ENCODE measurements at regions not wholly inside any gene's neighbourhood (a gene's known extent, or its start where the extent isn't known, plus 50 kb on each side); places are given as distances from the start of the nearest gene placed in this dataset.

GRCh38 chr16:62546701-62547100, 510.5 kb upstream of the CDH8 start:
- ATAC-seq (no peak), FAIRE-seq (no peak), DNase-seq (no peak)
- Histone ChIP-seq H3K36me3 (no peaks in the 10 kb centered on the region), H3K4me1 (no peaks in the 10 kb centered on the region), H3K4me3 (no peak overlapping the region), H3K9me3 (no peaks in the 10 kb centered on the region), H3K27ac (no peak overlapping the region), H3K27me3 (no peaks in the 10 kb centered on the region)
- intact Hi-C loops (cut with DNase I): no loop called here
- TF ChIP-seq, protein P1, sequence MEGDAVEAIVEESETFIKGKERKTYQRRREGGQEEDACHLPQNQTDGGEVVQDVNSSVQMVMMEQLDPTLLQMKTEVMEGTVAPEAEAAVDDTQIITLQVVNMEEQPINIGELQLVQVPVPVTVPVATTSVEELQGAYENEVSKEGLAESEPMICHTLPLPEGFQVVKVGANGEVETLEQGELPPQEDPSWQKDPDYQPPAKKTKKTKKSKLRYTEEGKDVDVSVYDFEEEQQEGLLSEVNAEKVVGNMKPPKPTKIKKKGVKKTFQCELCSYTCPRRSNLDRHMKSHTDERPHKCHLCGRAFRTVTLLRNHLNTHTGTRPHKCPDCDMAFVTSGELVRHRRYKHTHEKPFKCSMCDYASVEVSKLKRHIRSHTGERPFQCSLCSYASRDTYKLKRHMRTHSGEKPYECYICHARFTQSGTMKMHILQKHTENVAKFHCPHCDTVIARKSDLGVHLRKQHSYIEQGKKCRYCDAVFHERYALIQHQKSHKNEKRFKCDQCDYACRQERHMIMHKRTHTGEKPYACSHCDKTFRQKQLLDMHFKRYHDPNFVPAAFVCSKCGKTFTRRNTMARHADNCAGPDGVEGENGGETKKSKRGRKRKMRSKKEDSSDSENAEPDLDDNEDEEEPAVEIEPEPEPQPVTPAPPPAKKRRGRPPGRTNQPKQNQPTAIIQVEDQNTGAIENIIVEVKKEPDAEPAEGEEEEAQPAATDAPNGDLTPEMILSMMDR (IDR thresholded peaks at IDR 0.05): no peak
- 79 to 83% methylated on average over 1 of the region's 1 CpG for WGBS, 2 donors

DNA sequence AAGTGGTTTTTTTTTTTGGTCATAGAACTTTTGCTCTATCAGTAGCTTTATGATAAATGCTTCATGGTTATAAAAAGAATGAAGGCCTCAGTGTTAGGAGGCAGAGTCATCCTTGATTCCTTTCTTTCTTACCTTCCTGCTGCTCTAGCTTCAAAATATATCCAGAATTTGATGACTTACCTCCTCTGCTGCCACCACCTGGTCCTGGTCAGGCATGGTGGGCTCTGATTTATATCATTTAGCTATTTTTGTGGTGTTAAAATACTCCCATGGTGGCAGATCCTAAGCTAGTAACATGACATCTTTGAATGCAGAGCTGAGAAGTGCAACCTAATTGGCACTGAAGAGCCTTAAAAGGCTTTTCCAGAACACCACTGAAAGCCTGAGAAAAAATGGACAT, 508.8 kb upstream of the CDH8 start:
- intact Hi-C loops (cut with DNase I): no loop called here
- no peaks in the 10 kb centered on the region for H3K4me1 ChIP-seq
- H3K36me3 ChIP-seq: no peaks in the 10 kb centered on the region
- no peaks in the 10 kb centered on the region for H3K9me3 ChIP-seq
- H3K27me3 ChIP-seq: no peaks in the 10 kb centered on the region
- H3K27ac ChIP-seq: no peak overlapping the region
- ATAC-seq (no peak), DNase-seq (no peak), FAIRE-seq (no peak)
- TF ChIP-seq, protein P1 (IDR thresholded peaks at IDR 0.05): no peak
- no peak overlapping the region for H3K4me3 ChIP-seq

DNA sequence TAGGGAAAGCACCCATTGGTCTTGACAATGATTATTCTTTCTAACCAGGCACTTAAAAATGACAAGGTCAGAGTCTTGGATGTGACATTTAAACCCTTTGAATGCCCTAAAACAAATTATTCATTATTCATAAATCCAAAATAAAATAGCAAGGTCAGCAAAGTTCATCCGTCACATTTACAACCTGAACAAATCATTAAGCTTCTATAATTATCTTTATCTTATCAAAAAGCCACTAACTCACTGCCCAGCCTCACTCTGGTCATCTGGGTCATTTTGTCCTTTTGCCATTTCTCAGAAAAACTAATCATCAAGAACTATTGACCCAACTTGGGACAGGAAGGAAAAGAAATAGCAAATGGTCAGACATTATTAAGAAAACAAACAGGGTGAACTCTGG, 507.3 kb upstream of the CDH8 start:
- Histone ChIP-seq H3K27me3 (no peaks in the 10 kb centered on the region), H3K27ac (no peak overlapping the region), H3K9me3 (no peaks in the 10 kb centered on the region), H3K36me3 (no peaks in the 10 kb centered on the region), H3K4me1 (no peaks in the 10 kb centered on the region), H3K4me3 (no peak overlapping the region)
- DNase-seq: no peak
- WGBS, 2 donors: 9 to 16% methylated on average over 1 of the region's 1 CpG
- TF ChIP-seq, protein P1 (IDR thresholded peaks at IDR 0.05): no peak
- no peak for FAIRE-seq
- no peak for ATAC-seq
- intact Hi-C loops (cut with DNase I): no loop called here

- H3K4me3 ChIP-seq: no peak overlapping the region
- H3K27me3 ChIP-seq: no peaks in the 10 kb centered on the region
- WGBS, 2 donors: 63 to 87% methylated on average over 1 of the region's 1 CpG
- no peak overlapping the region for H3K27ac ChIP-seq
- H3K9me3 ChIP-seq: no peaks in the 10 kb centered on the region
- no peaks in the 10 kb centered on the region for H3K4me1 ChIP-seq
- intact Hi-C loops (cut with DNase I): no loop called here
- no peak for ATAC-seq
- no peak for DNase-seq
- H3K36me3 ChIP-seq: no peaks in the 10 kb centered on the region
- TF ChIP-seq, protein P1 (IDR thresholded peaks at IDR 0.05): no peak
- FAIRE-seq: no peak
These were observed 503.4 kb upstream of the CDH8 start for GRCh38 chr16:62539657-62540056.

- TF ChIP-seq, protein P1 (IDR thresholded peaks at IDR 0.05): no peak
- DNase-seq (no peak), ATAC-seq (no peak), FAIRE-seq (no peak)
- no peak overlapping the region for H3K4me3 ChIP-seq
- 39 to 48% methylated on average over 3 of the region's 3 CpGs for WGBS, 2 donors
- H3K27me3 ChIP-seq: no peaks in the 10 kb centered on the region
- H3K4me1 ChIP-seq: no peaks in the 10 kb centered on the region
- no peaks in the 10 kb centered on the region for H3K36me3 ChIP-seq
- no peaks in the 10 kb centered on the region for H3K9me3 ChIP-seq
- intact Hi-C loops (cut with DNase I): no loop called here
- no peak overlapping the region for H3K27ac ChIP-seq
These were observed 494.2 kb upstream of the CDH8 start for GRCh38 chr16:62530426-62530825.

Measured in pancreas (tissue), 10 donors.